ENCODE measurements at regions not wholly inside any gene's neighbourhood (a gene's known extent, or its start where the extent isn't known, plus 50 kb on each side); places are given as distances from the start of the nearest gene placed in this dataset.

GRCh38 chr6:126529637-126530362, 189.9 kb downstream of the CENPW start:
- DNase-seq (ENCODE audit: low spot score), result no peak

- DNase-seq (ENCODE audit: low spot score), result no peak
These were observed 190.9 kb downstream of the CENPW start for GRCh38 chr6:126530775-126531174.

GRCh38 chr6:126531286-126531685, 191.4 kb downstream of the CENPW start:
- no peak for DNase-seq (ENCODE audit: low spot score)

- DNase-seq (ENCODE audit: low spot score), result no peak
These were observed 191.9 kb downstream of the CENPW start for GRCh38 chr6:126531840-126532239.

- DNase-seq (ENCODE audit: low spot score), result no peak
These were observed 194.5 kb downstream of the CENPW start for GRCh38 chr6:126534401-126534800.

GRCh38 chr6:126535138-126535537, 195.2 kb downstream of the CENPW start:
- no peak for DNase-seq (ENCODE audit: low spot score)

- no peak for DNase-seq (ENCODE audit: low spot score)
These were observed 195.7 kb downstream of the CENPW start for GRCh38 chr6:126535595-126535994.

GRCh38 chr6:126537061-126537816, 197.3 kb downstream of the CENPW start:
- no peak for DNase-seq (ENCODE audit: low spot score)

- DNase-seq (ENCODE audit: low spot score), result peak; percentile 28
These were observed 199.1 kb downstream of the CENPW start for GRCh38 chr6:126539022-126539421.

GRCh38 chr6:126540161-126540560, 200.2 kb downstream of the CENPW start:
- DNase-seq (ENCODE audit: low spot score), result no peak

- DNase-seq (ENCODE audit: low spot score), result no peak
These were observed 202.0 kb downstream of the CENPW start for GRCh38 chr6:126541806-126542491.

- no peak for DNase-seq (ENCODE audit: low spot score)
These were observed 206.7 kb downstream of the CENPW start for GRCh38 chr6:126546541-126547120.

- peak; percentile 48 for DNase-seq (ENCODE audit: low spot score)
These were observed 208.4 kb downstream of the CENPW start for GRCh38 chr6:126548300-126548699.

GRCh38 chr6:126550323-126550722, 210.4 kb downstream of the CENPW start:
- DNase-seq (ENCODE audit: low spot score), result no peak

GRCh38 chr6:126551832-126552231, 211.9 kb downstream of the CENPW start:
- no peak for DNase-seq (ENCODE audit: low spot score)

GRCh38 chr6:126553854-126554253, 213.9 kb downstream of the CENPW start:
- DNase-seq (ENCODE audit: low spot score), result peak; percentile 34

- no peak for DNase-seq (ENCODE audit: low spot score)
These were observed 230.6 kb downstream of the CENPW start for GRCh38 chr6:126570507-126570906.

- no peak for DNase-seq (ENCODE audit: low spot score)
These were observed 234.4 kb downstream of the CENPW start for GRCh38 chr6:126574301-126574700.

GRCh38 chr6:126581316-126581715, 241.4 kb downstream of the CENPW start:
- DNase-seq (ENCODE audit: low spot score), result no peak

GRCh38 chr6:126600258-126600916, 260.5 kb downstream of the CENPW start:
- no peak for DNase-seq (ENCODE audit: low spot score)

GRCh38 chr6:126603410-126603809, 263.5 kb downstream of the CENPW start:
- DNase-seq (ENCODE audit: low spot score), result no peak

GRCh38 chr6:126605089-126605488, 265.2 kb downstream of the CENPW start:
- DNase-seq (ENCODE audit: low spot score), result no peak
